BJ (cell line): ENCODE measurements at regions not wholly inside any gene's neighbourhood (a gene's known extent, or its start where the extent isn't known, plus 50 kb on each side); places are given as distances from the start of the nearest gene placed in this dataset.

ENCODE experiments used
- CTCF ChIA-PET: fragments of 350-600 bp; formaldehyde crosslinking; extraction: SDS; loops from one replicate; lab custom pipeline; 2021; ENCODE audit warnings: antibody characterized with exemption, inconsistent platforms; lab: Yijun Ruan, JAX
- POLR2A ChIA-PET: fragments of 300-600 bp; sonication (Branson Sonifier 250); formaldehyde crosslinking; extraction: SDS; loops from one replicate; lab custom pipeline; 2021; ENCODE audit warnings: antibody characterized with exemption; lab: Charles Lee
- DNase-seq: peaks from one replicate; pipeline ENCODE4 v3.0.0-alpha.2; 2011; ENCODE audit warnings: low read depth
- H3K27me3 ChIP-seq: 2 replicates; pipeline ENCODE4 v1.6.0; 2011; ENCODE audit warnings: low read length; ENCODE audit not compliant: control insufficient read depth, insufficient read depth
- H3K36me3 ChIP-seq: 2 replicates; pipeline ENCODE4 v1.5.1; 2011; ENCODE audit warnings: low read length; ENCODE audit not compliant: control insufficient read depth, insufficient read depth
- H3K4me3 ChIP-seq: 2 replicates; pipeline ENCODE4 v1.5.1; 2011; ENCODE audit warnings: low read depth, mild to moderate bottlenecking, control low read depth, low read length
- TF ChIP-seq, protein P1 (sequence below): IDR thresholded peaks from 2 replicates; pipeline ENCODE4 v1.5.1; 2011; ENCODE audit warnings: low read depth, mild to moderate bottlenecking, control low read depth, inconsistent platforms, low read length, moderate library complexity; ENCODE audit not compliant: insufficient read depth

GRCh38 chr2:125281242-125281641 lies 1256.2 kb downstream of the CNTNAP5 start:
- no peaks in the 10 kb centered on the region for H3K27me3 ChIP-seq
- no peaks in the 10 kb centered on the region for H3K36me3 ChIP-seq
- H3K4me3 ChIP-seq = no peak overlapping the region
- DNase-seq = no peak
- ChIA-PET POLR2A (no interaction called here), CTCF (no interaction called here)
- TF ChIP-seq, protein P1, sequence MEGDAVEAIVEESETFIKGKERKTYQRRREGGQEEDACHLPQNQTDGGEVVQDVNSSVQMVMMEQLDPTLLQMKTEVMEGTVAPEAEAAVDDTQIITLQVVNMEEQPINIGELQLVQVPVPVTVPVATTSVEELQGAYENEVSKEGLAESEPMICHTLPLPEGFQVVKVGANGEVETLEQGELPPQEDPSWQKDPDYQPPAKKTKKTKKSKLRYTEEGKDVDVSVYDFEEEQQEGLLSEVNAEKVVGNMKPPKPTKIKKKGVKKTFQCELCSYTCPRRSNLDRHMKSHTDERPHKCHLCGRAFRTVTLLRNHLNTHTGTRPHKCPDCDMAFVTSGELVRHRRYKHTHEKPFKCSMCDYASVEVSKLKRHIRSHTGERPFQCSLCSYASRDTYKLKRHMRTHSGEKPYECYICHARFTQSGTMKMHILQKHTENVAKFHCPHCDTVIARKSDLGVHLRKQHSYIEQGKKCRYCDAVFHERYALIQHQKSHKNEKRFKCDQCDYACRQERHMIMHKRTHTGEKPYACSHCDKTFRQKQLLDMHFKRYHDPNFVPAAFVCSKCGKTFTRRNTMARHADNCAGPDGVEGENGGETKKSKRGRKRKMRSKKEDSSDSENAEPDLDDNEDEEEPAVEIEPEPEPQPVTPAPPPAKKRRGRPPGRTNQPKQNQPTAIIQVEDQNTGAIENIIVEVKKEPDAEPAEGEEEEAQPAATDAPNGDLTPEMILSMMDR = no peak

- no peak for DNase-seq
- ChIA-PET CTCF (no interaction called here), POLR2A (no interaction called here)
- no peaks in the 10 kb centered on the region for H3K36me3 ChIP-seq
- TF ChIP-seq, protein P1 = no peak
- H3K27me3 ChIP-seq = no peaks in the 10 kb centered on the region
- H3K4me3 ChIP-seq = no peak overlapping the region
Observed at GRCh38 chr2:125296742-125297141, 1271.7 kb downstream of the CNTNAP5 start.

GRCh38 chr2:125310657-125311364 lies 1285.7 kb downstream of the CNTNAP5 start:
- ChIA-PET CTCF (no interaction called here), POLR2A (no interaction called here)
- H3K4me3 ChIP-seq = no peak overlapping the region
- no peak for DNase-seq
- TF ChIP-seq, protein P1 = no peak
- no peaks in the 10 kb centered on the region for H3K36me3 ChIP-seq
- H3K27me3 ChIP-seq = no peaks in the 10 kb centered on the region

GRCh38 chr2:125312342-125312741 lies 1287.3 kb downstream of the CNTNAP5 start:
- DNase-seq = no peak
- POLR2A ChIA-PET = no interaction called here
- TF ChIP-seq, protein P1 = no peak

GRCh38 chr2:125313806-125314205 lies 1288.7 kb downstream of the CNTNAP5 start:
- Histone ChIP-seq H3K27me3 (no peaks in the 10 kb centered on the region), H3K4me3 (no peak overlapping the region), H3K36me3 (no peaks in the 10 kb centered on the region)
- TF ChIP-seq, protein P1 = no peak
- no peak for DNase-seq
- CTCF ChIA-PET = no interaction called here
- POLR2A ChIA-PET = no interaction called here

More at GRCh38 chr2:125312342-125312741, 1287.3 kb downstream of the CNTNAP5 start:
- no peaks in the 10 kb centered on the region for H3K27me3 ChIP-seq
- CTCF ChIA-PET = no interaction called here
- H3K36me3 ChIP-seq = no peaks in the 10 kb centered on the region
- no peak overlapping the region for H3K4me3 ChIP-seq
